ENCODE measurements at regions not wholly inside any gene's neighbourhood (a gene's known extent, or its start where the extent isn't known, plus 50 kb on each side); places are given as distances from the start of the nearest gene placed in this dataset.
"Not testable (repeated sequence)": the region's sequence is repeated elsewhere in the genome, so short reads cannot be mapped to it uniquely, and the experiment has no call there.

DNA sequence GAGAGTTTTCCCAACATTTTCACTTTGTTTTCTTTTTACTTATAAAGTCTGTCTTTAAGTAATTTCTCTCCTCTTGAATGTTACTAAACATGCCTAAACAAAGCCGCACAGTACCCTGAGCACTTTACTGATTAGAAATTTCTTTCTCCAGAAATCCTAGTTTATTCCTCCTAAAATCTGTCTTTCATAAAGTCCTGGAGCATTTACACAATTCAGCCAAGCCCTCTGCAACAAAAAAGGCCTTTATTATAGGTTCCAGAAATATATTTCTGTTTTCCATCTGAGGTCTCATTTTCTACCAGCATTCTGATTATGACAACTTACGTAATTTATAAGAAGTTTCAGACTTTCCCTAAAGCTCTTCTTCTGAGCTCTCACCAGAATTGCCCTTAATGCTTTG lies 549.5 kb upstream of the OLFM3 start:
- H3K4me3 ChIP-seq (ENCODE audit: insufficient read length, low read depth) = no peak overlapping the region
- no peak for DNase-seq (ENCODE audit: low read depth, low spot score)
- 0 out of 2 replicates have a peak, but pooled peaks cover 7% of the 10 kb centered on the region for H3K9me3 ChIP-seq (ENCODE audit: insufficient read depth, low read length)
- TF ChIP-seq YY1 (IDR thresholded peaks at IDR 0.05; ENCODE audit: insufficient read depth, insufficient read length) = no peak
- no peak for TF ChIP-seq ZNF274 (IDR thresholded peaks at IDR 0.05; ENCODE audit: low read depth, low read length)
- no peak for TF ChIP-seq SUZ12 (IDR thresholded peaks at IDR 0.05; ENCODE audit: extremely low read depth, insufficient read depth, insufficient read length)
- no peak overlapping the region for H3K9ac ChIP-seq (ENCODE audit: insufficient read length, low read depth)
- no peaks in the 10 kb centered on the region for H3K27me3 ChIP-seq (ENCODE audit: insufficient read depth, insufficient read length)
- no peaks in the 10 kb centered on the region for H3K36me3 ChIP-seq (ENCODE audit: insufficient read depth, insufficient read length, low read length)
- H3K4me1 ChIP-seq (ENCODE audit: insufficient read depth, insufficient read length) = no peaks in the 10 kb centered on the region

GRCh38 chr1:102535829-102536505 lies 539.2 kb upstream of the OLFM3 start:
- H3K36me3 ChIP-seq (ENCODE audit: insufficient read depth, insufficient read length, low read length) = no peaks in the 10 kb centered on the region
- no peak overlapping the region for H3K4me3 ChIP-seq (ENCODE audit: insufficient read length, low read depth)
- no peaks in the 10 kb centered on the region for H3K9me3 ChIP-seq (ENCODE audit: insufficient read depth, low read length)
- DNase-seq (ENCODE audit: low read depth, low spot score) = no peak
- no peak overlapping the region for H3K9ac ChIP-seq (ENCODE audit: insufficient read length, low read depth)
- no peaks in the 10 kb centered on the region for H3K27me3 ChIP-seq (ENCODE audit: insufficient read depth, insufficient read length)
- TF ChIP-seq SUZ12 (IDR thresholded peaks at IDR 0.05; ENCODE audit: extremely low read depth, insufficient read depth, insufficient read length) (no peak), YY1 (IDR thresholded peaks at IDR 0.05; ENCODE audit: insufficient read depth, insufficient read length) (no peak)
- H3K4me1 ChIP-seq (ENCODE audit: insufficient read depth, insufficient read length) = no peaks in the 10 kb centered on the region

DNA sequence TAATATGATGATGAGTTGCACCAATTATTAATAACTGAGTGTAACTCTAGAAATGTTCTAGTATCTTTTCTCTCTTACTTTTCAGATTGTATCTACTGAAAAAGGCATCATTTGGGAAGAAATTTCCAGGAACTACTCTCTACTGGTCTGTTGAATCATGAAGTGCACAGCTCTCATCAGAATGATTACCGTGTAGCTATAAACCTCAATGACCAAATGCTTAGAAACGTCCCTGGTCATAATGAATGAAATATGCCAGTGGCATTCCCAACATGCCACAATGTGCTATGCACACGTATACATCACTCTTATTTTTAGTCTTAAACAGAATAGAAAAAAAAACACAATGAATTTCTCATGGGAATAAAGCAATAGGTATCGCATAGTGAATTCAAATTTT lies 534.3 kb upstream of the OLFM3 start:
- H3K36me3 ChIP-seq (ENCODE audit: insufficient read depth, insufficient read length, low read length) = no peaks in the 10 kb centered on the region
- H3K9ac ChIP-seq (ENCODE audit: insufficient read length, low read depth) = no peak overlapping the region
- DNase-seq (ENCODE audit: low read depth, low spot score) = no peak
- H3K27me3 ChIP-seq (ENCODE audit: insufficient read depth, insufficient read length) = no peaks in the 10 kb centered on the region
- TF ChIP-seq ZNF274 (IDR thresholded peaks at IDR 0.05; ENCODE audit: low read depth, low read length) = no peak
- no peak for TF ChIP-seq YY1 (IDR thresholded peaks at IDR 0.05; ENCODE audit: insufficient read depth, insufficient read length)
- TF ChIP-seq SUZ12 (IDR thresholded peaks at IDR 0.05; ENCODE audit: extremely low read depth, insufficient read depth, insufficient read length) = no peak
- no peaks in the 10 kb centered on the region for H3K9me3 ChIP-seq (ENCODE audit: insufficient read depth, low read length)
- H3K4me3 ChIP-seq (ENCODE audit: insufficient read length, low read depth) = no peak overlapping the region
- no peaks in the 10 kb centered on the region for H3K4me1 ChIP-seq (ENCODE audit: insufficient read depth, insufficient read length)

DNA sequence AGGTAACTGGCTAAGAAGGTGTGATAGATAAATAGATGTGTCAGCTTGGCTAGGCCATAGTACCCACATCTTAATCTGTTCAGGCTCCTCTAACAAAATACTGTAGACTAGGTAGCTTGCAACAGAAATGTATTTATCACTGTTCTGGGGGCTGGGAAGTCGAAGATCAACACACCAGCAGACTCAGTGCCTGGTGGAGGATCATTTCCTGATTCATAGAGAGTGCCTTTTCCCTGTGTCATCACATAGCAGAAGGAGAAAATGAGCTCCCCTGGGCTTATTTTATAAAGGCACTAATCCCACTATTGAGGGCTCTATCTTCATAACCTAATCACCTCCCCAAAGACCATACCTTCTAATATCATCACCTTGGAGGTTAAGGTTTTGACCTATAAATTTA lies 532.7 kb upstream of the OLFM3 start:
- DNase-seq (ENCODE audit: low read depth, low spot score) = no peak
- no peaks in the 10 kb centered on the region for H3K9me3 ChIP-seq (ENCODE audit: insufficient read depth, low read length)
- no peaks in the 10 kb centered on the region for H3K27me3 ChIP-seq (ENCODE audit: insufficient read depth, insufficient read length)
- H3K36me3 ChIP-seq (ENCODE audit: insufficient read depth, insufficient read length, low read length) = no peaks in the 10 kb centered on the region
- no peaks in the 10 kb centered on the region for H3K4me1 ChIP-seq (ENCODE audit: insufficient read depth, insufficient read length)
- H3K4me3 ChIP-seq (ENCODE audit: insufficient read length, low read depth) = no peak overlapping the region
- no peak overlapping the region for H3K9ac ChIP-seq (ENCODE audit: insufficient read length, low read depth)
- no peak for TF ChIP-seq ZNF274 (IDR thresholded peaks at IDR 0.05; ENCODE audit: low read depth, low read length)
- TF ChIP-seq SUZ12 (IDR thresholded peaks at IDR 0.05; ENCODE audit: extremely low read depth, insufficient read depth, insufficient read length) = no peak
- TF ChIP-seq YY1 (IDR thresholded peaks at IDR 0.05; ENCODE audit: insufficient read depth, insufficient read length) = no peak

GRCh38 chr1:102500758-102501157 lies 504.0 kb upstream of the OLFM3 start:
- Histone ChIP-seq H3K4me3 (ENCODE audit: insufficient read length, low read depth) (no peak overlapping the region), H3K9me3 (ENCODE audit: insufficient read depth, low read length) (peaks cover 19% of the 10 kb centered on the region), H3K9ac (ENCODE audit: insufficient read length, low read depth) (no peak overlapping the region), H3K36me3 (ENCODE audit: insufficient read depth, insufficient read length, low read length) (no peaks in the 10 kb centered on the region), H3K27me3 (ENCODE audit: insufficient read depth, insufficient read length) (no peaks in the 10 kb centered on the region), H3K4me1 (ENCODE audit: insufficient read depth, insufficient read length) (no peaks in the 10 kb centered on the region)
- DNase-seq (ENCODE audit: low read depth, low spot score) = no peak
- no peak for TF ChIP-seq ZNF274 (IDR thresholded peaks at IDR 0.05; ENCODE audit: low read depth, low read length)
- TF ChIP-seq YY1 (IDR thresholded peaks at IDR 0.05; ENCODE audit: insufficient read depth, insufficient read length) = no peak
- TF ChIP-seq SUZ12 (IDR thresholded peaks at IDR 0.05; ENCODE audit: extremely low read depth, insufficient read depth, insufficient read length) = no peak

GRCh38 chr1:102498929-102499328 lies 502.2 kb upstream of the OLFM3 start:
- no peaks in the 10 kb centered on the region for H3K27me3 ChIP-seq (ENCODE audit: insufficient read depth, insufficient read length)
- no peaks in the 10 kb centered on the region for H3K36me3 ChIP-seq (ENCODE audit: insufficient read depth, insufficient read length, low read length)
- H3K9ac ChIP-seq (ENCODE audit: insufficient read length, low read depth) = no peak overlapping the region
- H3K9me3 ChIP-seq (ENCODE audit: insufficient read depth, low read length) = peaks cover 19% of the 10 kb centered on the region
- no peak for TF ChIP-seq ZNF274 (IDR thresholded peaks at IDR 0.05; ENCODE audit: low read depth, low read length)
- no peak for TF ChIP-seq YY1 (IDR thresholded peaks at IDR 0.05; ENCODE audit: insufficient read depth, insufficient read length)
- no peak for TF ChIP-seq SUZ12 (IDR thresholded peaks at IDR 0.05; ENCODE audit: extremely low read depth, insufficient read depth, insufficient read length)
- H3K4me3 ChIP-seq (ENCODE audit: insufficient read length, low read depth) = no peak overlapping the region
- H3K4me1 ChIP-seq (ENCODE audit: insufficient read depth, insufficient read length) = no peaks in the 10 kb centered on the region
- no peak for DNase-seq (ENCODE audit: low read depth, low spot score)

GRCh38 chr1:102497810-102498209 lies 501.1 kb upstream of the OLFM3 start:
- H3K27me3 ChIP-seq (ENCODE audit: insufficient read depth, insufficient read length); H3K4me3 ChIP-seq (ENCODE audit: insufficient read length, low read depth); H3K4me1 ChIP-seq (ENCODE audit: insufficient read depth, insufficient read length); H3K9ac ChIP-seq (ENCODE audit: insufficient read length, low read depth); H3K36me3 ChIP-seq (ENCODE audit: insufficient read depth, insufficient read length, low read length): not testable (repeated sequence)
- peaks cover 19% of the 10 kb centered on the region for H3K9me3 ChIP-seq (ENCODE audit: insufficient read depth, low read length)
- DNase-seq (ENCODE audit: low read depth, low spot score) = peak; percentile 15
